ENCODE measurements at regions not wholly inside any gene's neighbourhood (a gene's known extent, or its start where the extent isn't known, plus 50 kb on each side); places are given as distances from the start of the nearest gene placed in this dataset.

DNA sequence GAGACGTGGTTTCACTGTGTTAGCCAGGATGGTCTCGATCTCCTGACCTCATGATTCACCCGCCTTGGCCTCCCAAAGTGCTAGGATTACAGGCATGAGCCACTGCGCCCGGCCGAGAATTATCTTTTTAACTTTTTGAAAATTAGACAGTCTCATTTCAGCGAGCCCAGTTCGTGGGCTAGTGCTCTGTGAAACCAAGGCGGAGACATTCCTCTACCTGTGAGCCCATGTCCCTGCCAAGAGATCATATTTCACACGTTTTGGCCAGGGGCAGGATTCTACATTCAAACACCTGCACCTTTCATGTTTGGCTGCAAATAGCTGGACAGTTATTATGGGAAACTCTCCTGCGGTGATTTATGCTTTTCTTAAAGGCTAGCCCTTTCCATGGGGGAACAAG lies 60.3 kb downstream of the IRAG1 start:
- TF ChIP-seq REST (IDR thresholded peaks at IDR 0.05; ENCODE audit: low read depth, low read length): no peak
- TF ChIP-seq, protein P1, sequence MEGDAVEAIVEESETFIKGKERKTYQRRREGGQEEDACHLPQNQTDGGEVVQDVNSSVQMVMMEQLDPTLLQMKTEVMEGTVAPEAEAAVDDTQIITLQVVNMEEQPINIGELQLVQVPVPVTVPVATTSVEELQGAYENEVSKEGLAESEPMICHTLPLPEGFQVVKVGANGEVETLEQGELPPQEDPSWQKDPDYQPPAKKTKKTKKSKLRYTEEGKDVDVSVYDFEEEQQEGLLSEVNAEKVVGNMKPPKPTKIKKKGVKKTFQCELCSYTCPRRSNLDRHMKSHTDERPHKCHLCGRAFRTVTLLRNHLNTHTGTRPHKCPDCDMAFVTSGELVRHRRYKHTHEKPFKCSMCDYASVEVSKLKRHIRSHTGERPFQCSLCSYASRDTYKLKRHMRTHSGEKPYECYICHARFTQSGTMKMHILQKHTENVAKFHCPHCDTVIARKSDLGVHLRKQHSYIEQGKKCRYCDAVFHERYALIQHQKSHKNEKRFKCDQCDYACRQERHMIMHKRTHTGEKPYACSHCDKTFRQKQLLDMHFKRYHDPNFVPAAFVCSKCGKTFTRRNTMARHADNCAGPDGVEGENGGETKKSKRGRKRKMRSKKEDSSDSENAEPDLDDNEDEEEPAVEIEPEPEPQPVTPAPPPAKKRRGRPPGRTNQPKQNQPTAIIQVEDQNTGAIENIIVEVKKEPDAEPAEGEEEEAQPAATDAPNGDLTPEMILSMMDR (IDR thresholded peaks at IDR 0.05): no peak
- no peak for TF ChIP-seq GATA2 (CRISPR knock-in tag; IDR thresholded peaks at IDR 0.05)
- TF ChIP-seq, protein P2, sequence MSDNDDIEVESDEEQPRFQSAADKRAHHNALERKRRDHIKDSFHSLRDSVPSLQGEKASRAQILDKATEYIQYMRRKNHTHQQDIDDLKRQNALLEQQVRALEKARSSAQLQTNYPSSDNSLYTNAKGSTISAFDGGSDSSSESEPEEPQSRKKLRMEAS (IDR thresholded peaks at IDR 0.05; ENCODE audit: low read depth): no peak
- TF ChIP-seq FOXJ3 (CRISPR knock-in tag; IDR thresholded peaks at IDR 0.05): no peak
